ENCODE measurements at regions not wholly inside any gene's neighbourhood (a gene's known extent, or its start where the extent isn't known, plus 50 kb on each side); places are given as distances from the start of the nearest gene placed in this dataset.

DNA sequence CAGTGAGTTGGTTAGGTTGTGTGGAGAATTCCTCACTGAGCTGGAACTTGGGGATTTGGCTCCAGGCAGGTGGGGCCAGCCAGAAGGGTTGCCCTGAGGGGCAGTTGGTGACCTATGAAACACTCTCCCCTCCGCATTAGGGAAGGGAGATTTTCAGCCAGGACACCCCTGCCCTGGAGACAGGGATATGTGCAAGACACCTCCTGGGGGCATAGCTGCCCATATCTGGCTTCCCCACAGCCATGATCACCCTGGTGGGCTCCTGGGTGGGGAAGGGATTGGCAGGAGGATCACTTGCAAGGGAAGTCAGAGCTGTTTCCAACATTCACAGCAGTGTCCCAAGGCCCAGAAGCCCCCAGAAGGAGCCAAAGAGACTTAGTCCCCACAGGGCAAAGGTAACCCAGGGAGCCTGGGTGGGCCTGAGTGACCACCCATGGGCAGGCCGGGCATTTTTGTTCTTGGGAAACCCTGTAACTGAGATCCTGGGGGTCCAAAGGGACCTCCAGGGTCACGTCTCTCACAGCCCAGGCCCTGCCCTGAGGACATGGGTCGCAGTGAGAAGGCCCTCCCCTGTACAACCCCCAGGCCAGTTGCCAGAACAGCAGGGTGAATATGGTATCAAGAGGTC is 145.8 kb downstream of the MRPL14 start:
- H3K9me3 ChIP-seq (replicated peaks in 1 of 11): peaks cover 0 to 3% (median 2%) of the 10 kb centered on the region in 11 experiments; a peak in 16 of 22 replicates
- no peak overlapping the region for H3K4me2 ChIP-seq
- TF ChIP-seq Cebpa-rat (IDR thresholded peaks at IDR 0.05): no peak
- H3K9ac ChIP-seq: no peak overlapping the region
- H3K27ac ChIP-seq: no peak overlapping the region
- no peaks in the 10 kb centered on the region for H4K20me1 ChIP-seq
- H3K36me3 ChIP-seq: no peaks in the 10 kb centered on the region
- H3K4me1 ChIP-seq: peaks cover 0 to 31% (median 8%) of the 10 kb centered on the region in 10 experiments; a peak in 9 of 20 replicates
- H3K4me3 ChIP-seq: no peak overlapping the region
- no peaks in the 10 kb centered on the region for H3K27me3 ChIP-seq

DNA sequence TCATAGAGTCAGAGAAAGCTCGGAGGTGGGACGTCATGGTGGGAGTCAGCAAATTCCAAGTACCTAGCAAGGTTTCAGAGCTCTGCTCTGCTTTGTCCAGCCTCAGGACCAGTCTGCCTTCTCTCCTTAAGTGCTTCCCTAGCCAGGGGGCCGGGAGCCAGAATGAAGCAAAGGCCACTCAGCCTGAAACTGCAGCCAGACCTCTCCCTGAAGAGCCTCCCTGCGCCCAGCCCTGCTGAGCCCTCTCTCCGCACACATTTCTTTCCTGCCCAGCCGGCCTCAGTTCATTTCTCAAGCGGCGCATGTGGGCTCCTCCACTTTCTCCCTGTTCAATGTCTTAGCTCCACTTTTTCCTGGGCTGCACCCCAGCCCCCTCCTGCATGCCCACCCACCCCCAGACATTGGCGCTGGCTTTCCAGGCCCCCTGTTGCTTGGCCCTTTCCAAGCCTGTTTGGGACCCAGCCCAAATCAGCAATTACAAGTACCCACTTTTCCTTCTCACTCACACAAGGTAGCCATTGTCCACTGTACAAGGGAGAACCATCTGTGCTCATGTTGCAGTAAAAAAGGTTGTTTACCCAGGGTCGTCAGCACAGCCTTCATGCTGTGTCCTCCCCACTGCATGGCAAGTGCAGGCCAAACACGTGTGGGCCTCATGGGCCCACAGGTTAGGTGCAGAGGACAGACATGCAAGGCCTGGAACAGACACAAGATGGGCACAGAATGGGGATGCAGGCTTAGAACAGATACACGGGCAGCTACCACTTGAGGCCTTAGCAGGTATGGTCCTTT is 147.1 kb downstream of the MRPL14 start:
- peaks cover 0 to 7% (median 0%) of the 10 kb centered on the region in 11 experiments; a peak in 2 of 22 replicates for H3K36me3 ChIP-seq
- no peak for TF ChIP-seq Cebpa-rat (IDR thresholded peaks at IDR 0.05)
- H3K4me1 ChIP-seq: peaks cover 0 to 31% (median 8%) of the 10 kb centered on the region in 10 experiments; a peak in 9 of 20 replicates
- no peak overlapping the region for H3K9ac ChIP-seq
- no peak overlapping the region for H3K4me2 ChIP-seq
- H3K27me3 ChIP-seq: no peaks in the 10 kb centered on the region
- no peak overlapping the region for H3K27ac ChIP-seq
- H3K9me3 ChIP-seq (replicated peaks in 1 of 11): peaks cover 7 to 15% (median 13%) of the 10 kb centered on the region in 11 experiments
- no peaks in the 10 kb centered on the region for H4K20me1 ChIP-seq
- no peak overlapping the region for H3K4me3 ChIP-seq

- TF ChIP-seq Cebpa-rat (IDR thresholded peaks at IDR 0.05): no peak
- no peak overlapping the region for H3K9ac ChIP-seq
- no peak overlapping the region for H3K27ac ChIP-seq
- peaks cover 0 to 31% (median 8%) of the 10 kb centered on the region in 10 experiments; a peak in 9 of 20 replicates for H3K4me1 ChIP-seq
- no peaks in the 10 kb centered on the region for H4K20me1 ChIP-seq
- peaks cover 7 to 17% (median 13%) of the 10 kb centered on the region in 11 experiments for H3K9me3 ChIP-seq (replicated peaks in 1 of 11)
- H3K4me3 ChIP-seq: no peak overlapping the region
- H3K4me2 ChIP-seq: peak overlapping the region in 2 of 11 experiments; percentile 36 to 67; a peak in 2 of 22 replicates
- H3K36me3 ChIP-seq: peaks cover 0 to 7% (median 0%) of the 10 kb centered on the region in 11 experiments; a peak in 2 of 22 replicates
- H3K27me3 ChIP-seq: no peaks in the 10 kb centered on the region
These were observed 147.7 kb downstream of the MRPL14 start for GRCh38 chr6:43979525-43979924.

DNA sequence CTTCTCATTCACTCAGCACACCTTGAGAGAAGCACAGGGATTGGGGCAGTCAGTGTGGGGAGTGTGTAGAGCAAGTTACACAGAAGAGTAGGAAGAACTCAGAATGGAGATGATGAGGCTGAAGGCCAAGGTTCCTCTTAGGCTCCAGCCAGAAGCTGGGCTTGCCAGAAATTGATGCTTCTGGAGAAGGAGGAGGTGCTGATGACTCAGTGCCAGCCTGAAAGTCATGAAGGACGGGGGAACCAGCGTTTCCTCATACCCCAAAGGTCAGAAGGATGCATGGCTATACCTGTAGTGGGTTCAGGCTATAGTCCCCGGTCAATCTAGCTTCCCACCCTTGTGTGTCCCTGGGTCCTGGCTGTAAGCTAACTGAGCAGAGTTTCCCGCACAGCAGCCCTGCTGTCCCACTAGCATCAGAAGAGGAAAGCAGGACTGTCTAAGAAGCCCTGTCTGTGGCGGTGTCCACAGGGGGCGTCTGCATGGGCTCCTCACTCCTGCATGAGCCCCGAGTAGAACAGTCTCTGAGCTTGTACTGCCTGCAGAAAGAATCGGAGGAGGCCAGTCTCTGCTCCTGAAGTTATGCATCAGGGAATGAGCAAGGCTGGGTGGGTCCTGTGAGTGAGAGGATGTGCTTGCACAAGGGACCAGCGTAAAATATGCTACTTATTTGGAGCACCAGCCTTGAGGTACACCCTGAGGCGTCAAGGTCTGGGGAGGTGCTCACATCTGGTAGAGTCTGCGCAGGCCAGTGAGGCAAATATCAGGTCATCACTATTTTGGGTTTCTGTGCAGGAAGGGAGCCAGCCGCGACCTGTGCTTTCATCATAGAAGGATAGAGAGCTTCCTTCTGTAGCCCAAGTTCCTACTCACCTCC is 148.5 kb downstream of the MRPL14 start:
- H3K9me3 ChIP-seq (replicated peaks in 1 of 11): peaks cover 7 to 17% (median 13%) of the 10 kb centered on the region in 11 experiments
- H3K9ac ChIP-seq: no peak overlapping the region
- no peak overlapping the region for H3K4me3 ChIP-seq
- peak overlapping the region in 5 of 11 experiments; percentile 2 to 67 (median 47); a peak in 8 of 22 replicates for H3K4me2 ChIP-seq
- no peak for TF ChIP-seq Cebpa-rat (IDR thresholded peaks at IDR 0.05)
- H4K20me1 ChIP-seq: no peaks in the 10 kb centered on the region
- peaks cover 0 to 7% (median 0%) of the 10 kb centered on the region in 11 experiments; a peak in 2 of 22 replicates for H3K36me3 ChIP-seq
- H3K27ac ChIP-seq: peak overlapping the region in 2 of 11 experiments; percentile 38 to 47; a peak in 3 of 22 replicates
- peaks cover 0 to 31% (median 8%) of the 10 kb centered on the region in 10 experiments; a peak in 9 of 20 replicates for H3K4me1 ChIP-seq
- no peaks in the 10 kb centered on the region for H3K27me3 ChIP-seq

- Histone ChIP-seq H3K4me2 (peak overlapping the region in 5 of 11 experiments; percentile 23 to 67 (median 47); a peak in 8 of 22 replicates), H3K27me3 (no peaks in the 10 kb centered on the region), H3K4me3 (no peak overlapping the region), H3K4me1 (peaks cover under 1 to 41% (median 11%) of the 10 kb centered on the region in 10 experiments; a peak in 17 of 20 replicates), H4K20me1 (no peaks in the 10 kb centered on the region; a peak in 1 of 22 replicates), H3K36me3 (peaks cover 0 to 7% (median 0%) of the 10 kb centered on the region in 11 experiments; a peak in 2 of 22 replicates), H3K27ac (peak overlapping the region in 2 of 11 experiments; percentile 38 to 47; a peak in 5 of 22 replicates), H3K9me3 (replicated peaks in 1 of 11) (peaks cover 7 to 17% (median 13%) of the 10 kb centered on the region in 11 experiments), H3K9ac (no peak overlapping the region)
- no peak for TF ChIP-seq Cebpa-rat (IDR thresholded peaks at IDR 0.05)
These were observed 149.7 kb downstream of the MRPL14 start for GRCh38 chr6:43977404-43978111.

DNA sequence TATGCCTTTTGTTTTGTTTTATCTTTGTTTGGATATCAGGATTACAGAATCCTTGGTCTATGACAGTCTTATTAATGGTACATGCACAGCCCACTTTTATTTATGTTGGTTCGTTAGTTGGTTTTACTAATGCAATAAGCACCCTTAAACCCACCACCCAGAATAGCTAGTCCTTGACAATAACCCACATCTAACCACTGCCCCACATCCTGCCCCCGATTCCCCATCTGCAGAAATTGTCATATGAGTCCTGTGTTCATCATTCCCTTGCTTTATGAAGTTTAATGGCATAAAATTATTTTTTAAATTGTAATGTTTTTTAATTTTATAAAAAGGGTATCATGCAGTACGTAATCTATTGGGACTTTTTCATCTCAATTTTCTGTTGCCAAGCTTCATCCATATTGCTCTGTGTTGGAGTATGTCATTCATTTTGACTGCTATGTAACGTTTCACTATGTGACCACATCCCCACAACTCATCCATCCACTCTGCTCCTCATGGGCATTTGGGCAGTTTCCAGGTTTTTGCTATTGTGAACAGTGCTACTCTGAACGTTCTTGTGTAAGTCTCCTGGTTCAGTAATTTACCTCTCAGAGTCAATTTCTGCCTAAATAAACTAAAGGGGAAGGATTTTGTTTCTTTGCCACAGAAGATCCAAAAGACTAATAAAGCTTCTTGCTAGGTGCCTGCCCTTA is 150.4 kb downstream of the MRPL14 start:
- Histone ChIP-seq H3K9me3 (replicated peaks in 1 of 11) (peaks cover 7 to 17% (median 13%) of the 10 kb centered on the region in 11 experiments), H3K27ac (no peak overlapping the region; a peak in 1 of 22 replicates), H3K4me2 (peak overlapping the region in 5 of 11 experiments; percentile 23 to 67 (median 47); a peak in 7 of 22 replicates), H3K4me3 (no peak overlapping the region), H3K4me1 (peaks cover 7 to 48% (median 18%) of the 10 kb centered on the region in 10 experiments; a peak in 18 of 20 replicates), H3K9ac (no peak overlapping the region), H4K20me1 (no peaks in the 10 kb centered on the region; a peak in 1 of 22 replicates), H3K27me3 (no peaks in the 10 kb centered on the region), H3K36me3 (peaks cover 0 to 7% (median 0%) of the 10 kb centered on the region in 11 experiments; a peak in 2 of 22 replicates)
- no peak for TF ChIP-seq Cebpa-rat (IDR thresholded peaks at IDR 0.05)

GRCh38 chr6:43974643-43975230 is 152.5 kb downstream of the MRPL14 start:
- H4K20me1 ChIP-seq: no peaks in the 10 kb centered on the region; a peak in 1 of 22 replicates
- H3K9ac ChIP-seq: no peak overlapping the region
- H3K27ac ChIP-seq: no peak overlapping the region
- no peak overlapping the region for H3K4me3 ChIP-seq
- H3K4me2 ChIP-seq: no peak overlapping the region
- peaks cover 0 to 7% (median 0%) of the 10 kb centered on the region in 11 experiments; a peak in 2 of 22 replicates for H3K36me3 ChIP-seq
- peaks cover 7 to 17% (median 13%) of the 10 kb centered on the region in 11 experiments for H3K9me3 ChIP-seq (replicated peaks in 1 of 11)
- H3K4me1 ChIP-seq: peaks cover 7 to 62% (median 20%) of the 10 kb centered on the region in 10 experiments; a peak in 18 of 20 replicates
- no peaks in the 10 kb centered on the region for H3K27me3 ChIP-seq
- no peak for TF ChIP-seq Cebpa-rat (IDR thresholded peaks at IDR 0.05)

All from BLaER1 treated with 17β-estradiol and CSF1 and Interleukin-3, amounts not matched to agents 10 nM and 100 nM (cell line).